ENCODE measurements at regions not wholly inside any gene's neighbourhood (a gene's known extent, or its start where the extent isn't known, plus 50 kb on each side); places are given as distances from the start of the nearest gene placed in this dataset.
A peak's percentile ranks its signal among the peaks of the same experiment; 100 is the strongest.

DNA sequence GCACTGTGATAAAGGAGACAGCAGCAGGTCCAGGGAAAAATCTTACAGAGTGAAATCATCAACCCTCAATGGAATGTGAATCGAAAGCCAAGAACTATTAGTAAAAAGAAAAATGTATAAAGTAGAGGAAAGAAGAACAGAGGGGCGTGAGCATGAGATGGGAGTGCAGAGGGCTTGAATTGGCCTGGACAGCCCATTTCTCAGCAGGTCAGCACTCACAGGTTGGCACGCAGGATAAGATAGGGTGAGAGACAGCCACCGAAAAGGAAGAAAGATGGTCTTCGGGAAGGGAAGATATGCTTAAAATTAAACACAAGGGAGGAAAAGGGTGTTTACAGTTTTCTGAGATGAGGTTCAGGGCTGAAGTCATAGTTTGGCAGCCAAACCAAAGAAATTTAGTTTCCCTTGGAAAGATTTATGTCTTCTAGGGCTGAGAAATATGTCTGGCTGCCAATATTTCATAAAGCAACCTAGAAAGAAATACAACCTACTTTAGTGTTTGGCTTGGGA lies 524.7 kb downstream of the SPATA31D1 start:
- Histone ChIP-seq H3K9me3 (ENCODE audit: control insufficient read depth, insufficient read depth, low read depth, low read length) (no peaks in the 10 kb centered on the region), H3K4me3 (ENCODE audit: low read depth, low read length) (no peak overlapping the region), H3K36me3 (ENCODE audit: control insufficient read depth in 2 of 2, insufficient read depth in 1 of 2, low read length in 2 of 2) (no peaks in the 10 kb centered on the region), H3K27ac (ENCODE audit: extremely low read depth, low read depth, low read length) (peak overlapping the region; percentile 28; the same call in 1 of the 2 replicates), H3K4me1 (ENCODE audit: control insufficient read depth, insufficient read depth, low read length) (peaks cover 7% of the 10 kb centered on the region; the same call in 1 of the 2 replicates)
- CTCF ChIA-PET, result interaction anchor here (1.0 kb wide), 1 partner anchor 16 kb away, joined by 3 read pairs; no protein-coding TSS in a partner anchor
- POLR2A ChIA-PET, result no interaction called here
- TF ChIP-seq CTCF (tag by site-specific recombination; IDR thresholded peaks at IDR 0.05) (no peak), ZNF140 (tag by site-specific recombination; IDR thresholded peaks at IDR 0.05) (no peak), ZNF394 (tag by site-specific recombination; IDR thresholded peaks at IDR 0.05; ENCODE audit: borderline replicate concordance) (no peak), ZSCAN23 (tag by site-specific recombination; IDR thresholded peaks at IDR 0.05) (no peak)
- TF ChIP-seq, protein P1, sequence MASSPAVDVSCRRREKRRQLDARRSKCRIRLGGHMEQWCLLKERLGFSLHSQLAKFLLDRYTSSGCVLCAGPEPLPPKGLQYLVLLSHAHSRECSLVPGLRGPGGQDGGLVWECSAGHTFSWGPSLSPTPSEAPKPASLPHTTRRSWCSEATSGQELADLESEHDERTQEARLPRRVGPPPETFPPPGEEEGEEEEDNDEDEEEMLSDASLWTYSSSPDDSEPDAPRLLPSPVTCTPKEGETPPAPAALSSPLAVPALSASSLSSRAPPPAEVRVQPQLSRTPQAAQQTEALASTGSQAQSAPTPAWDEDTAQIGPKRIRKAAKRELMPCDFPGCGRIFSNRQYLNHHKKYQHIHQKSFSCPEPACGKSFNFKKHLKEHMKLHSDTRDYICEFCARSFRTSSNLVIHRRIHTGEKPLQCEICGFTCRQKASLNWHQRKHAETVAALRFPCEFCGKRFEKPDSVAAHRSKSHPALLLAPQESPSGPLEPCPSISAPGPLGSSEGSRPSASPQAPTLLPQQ (tag by site-specific recombination; IDR thresholded peaks at IDR 0.05), result no peak

DNA sequence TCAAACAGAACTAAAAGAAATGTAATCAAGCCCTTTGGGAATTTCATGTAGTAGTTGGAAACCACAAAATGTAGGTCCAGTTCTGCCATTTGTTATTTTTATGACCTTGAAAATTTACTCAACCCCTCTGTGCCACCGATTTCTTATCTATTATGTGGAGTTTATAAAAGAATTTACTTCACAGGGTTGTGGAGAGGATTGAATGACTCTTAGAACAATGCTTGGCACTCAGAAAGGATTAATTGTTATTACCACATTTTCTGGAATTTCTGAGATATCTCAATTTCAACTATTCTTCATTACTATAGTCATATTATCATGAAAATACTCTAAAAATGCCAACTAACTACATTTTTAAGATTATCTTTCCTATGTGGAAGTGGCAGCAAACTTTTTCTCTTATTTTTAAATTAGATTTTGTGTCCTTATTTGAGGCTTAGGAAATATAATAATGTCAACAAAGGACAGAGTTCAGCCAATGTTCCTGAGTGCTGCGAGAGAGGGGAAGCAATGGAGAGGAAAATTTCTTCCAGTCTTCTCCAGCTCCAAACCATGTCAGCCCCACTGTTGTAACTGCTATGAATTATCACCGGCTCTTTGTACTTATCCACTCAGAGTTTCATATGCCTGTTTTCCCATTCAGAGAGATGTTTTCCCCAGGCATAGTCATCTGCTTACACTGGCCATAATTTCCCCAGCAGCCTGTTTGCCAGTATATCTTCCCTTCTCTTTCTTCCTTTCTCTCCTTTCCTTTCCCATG lies 525.6 kb downstream of the SPATA31D1 start:
- H3K9me3 ChIP-seq (ENCODE audit: control insufficient read depth, insufficient read depth, low read depth, low read length), result no peaks in the 10 kb centered on the region
- H3K36me3 ChIP-seq (ENCODE audit: control insufficient read depth in 2 of 2, insufficient read depth in 1 of 2, low read length in 2 of 2), result no peaks in the 10 kb centered on the region
- ChIA-PET CTCF (no interaction called here), POLR2A (no interaction called here)
- H3K4me1 ChIP-seq (ENCODE audit: control insufficient read depth, insufficient read depth, low read length), result peaks cover 11% of the 10 kb centered on the region
- no peak overlapping the region for H3K4me3 ChIP-seq (ENCODE audit: low read depth, low read length)
- no peak overlapping the region for H3K27ac ChIP-seq (ENCODE audit: extremely low read depth, low read depth, low read length)
- TF ChIP-seq PRDM1 (tag by site-specific recombination; IDR thresholded peaks at IDR 0.05), result 0 out of 2 replicates have a peak, but pooled peaks have one; percentile 23
- peak; percentile 23; the same call in 1 of the 2 replicates for TF ChIP-seq OSR2 (tag by site-specific recombination; IDR thresholded peaks at IDR 0.05)
- TF ChIP-seq KLF9 (tag by site-specific recombination; IDR thresholded peaks at IDR 0.05; ENCODE audit: low read depth), result no peak
- no peak for TF ChIP-seq ZNF341 (tag by site-specific recombination; IDR thresholded peaks at IDR 0.05; ENCODE audit: low read depth)
- peak; percentile 41; the same call in 1 of the 2 replicates for TF ChIP-seq ZNF843 (tag by site-specific recombination; IDR thresholded peaks at IDR 0.05)
- TF ChIP-seq, protein P2, sequence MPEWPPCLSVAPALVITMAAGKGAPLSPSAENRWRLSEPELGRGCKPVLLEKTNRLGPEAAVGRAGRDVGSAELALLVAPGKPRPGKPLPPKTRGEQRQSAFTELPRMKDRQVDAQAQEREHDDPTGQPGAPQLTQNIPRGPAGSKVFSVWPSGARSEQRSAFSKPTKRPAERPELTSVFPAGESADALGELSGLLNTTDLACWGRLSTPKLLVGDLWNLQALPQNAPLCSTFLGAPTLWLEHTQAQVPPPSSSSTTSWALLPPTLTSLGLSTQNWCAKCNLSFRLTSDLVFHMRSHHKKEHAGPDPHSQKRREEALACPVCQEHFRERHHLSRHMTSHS (tag by site-specific recombination; IDR thresholded peaks at IDR 0.05), result no peak
- TF ChIP-seq KLF8 (tag by site-specific recombination; IDR thresholded peaks at IDR 0.05), result no peak
- TF ChIP-seq GLIS1 (tag by site-specific recombination; IDR thresholded peaks at IDR 0.05), result peak; percentile 71
- no peak for TF ChIP-seq ZNF513 (tag by site-specific recombination; IDR thresholded peaks at IDR 0.05)

- ChIA-PET POLR2A (no interaction called here), CTCF (interaction anchor here (0.9 kb wide), 1 partner anchor 88 kb away, joined by 3 read pairs; no protein-coding TSS in a partner anchor)
- TF ChIP-seq ZBTB10 (tag by site-specific recombination; IDR thresholded peaks at IDR 0.05), result no peak
- TF ChIP-seq ZNF510 (tag by site-specific recombination; IDR thresholded peaks at IDR 0.05; ENCODE audit: insufficient replicate concordance), result no peak
- TF ChIP-seq PATZ1 (tag by site-specific recombination; IDR thresholded peaks at IDR 0.05), result no peak
- TF ChIP-seq ZNF394 (tag by site-specific recombination; IDR thresholded peaks at IDR 0.05; ENCODE audit: borderline replicate concordance), result no peak
- no peak for TF ChIP-seq ZNF548 (tag by site-specific recombination; IDR thresholded peaks at IDR 0.05)
These were observed 530.3 kb downstream of the SPATA31D1 start for GRCh38 chr9:82518868-82519267.

More at GRCh38 chr9:82518868-82519267, 530.3 kb downstream of the SPATA31D1 start:
- no peak overlapping the region for H3K27ac ChIP-seq (ENCODE audit: extremely low read depth, low read depth, low read length)
- H3K36me3 ChIP-seq (ENCODE audit: control insufficient read depth in 2 of 2, insufficient read depth in 1 of 2, low read length in 2 of 2), result no peaks in the 10 kb centered on the region
- H3K9me3 ChIP-seq (ENCODE audit: control insufficient read depth, insufficient read depth, low read depth, low read length), result no peaks in the 10 kb centered on the region
- no peak overlapping the region for H3K4me3 ChIP-seq (ENCODE audit: low read depth, low read length)
- peaks cover 7% of the 10 kb centered on the region for H3K4me1 ChIP-seq (ENCODE audit: control insufficient read depth, insufficient read depth, low read length)
